Keratinocyte (primary cell): ENCODE measurements at regions not wholly inside any gene's neighbourhood (a gene's known extent, or its start where the extent isn't known, plus 50 kb on each side); places are given as distances from the start of the nearest gene placed in this dataset.

Experiments
- CTCF ChIP-seq, 3 experiments: IDR thresholded peaks in 1 of 3; conservative IDR thresholded peaks in 1 of 3; optimal IDR thresholded peaks in 1 of 3; 2 replicates in 2 of 3; 3 replicates in 1 of 3; pipeline versions ENCODE3 to v1.5.1; 2011; ENCODE audit warnings: low read length in 3 of 3, mild to moderate bottlenecking in 3 of 3, moderate library complexity in 2 of 3, control low read depth in 1 of 3, inconsistent platforms in 1 of 3; ENCODE audit not compliant: insufficient read depth in 2 of 3; ENCODE audit errors: extremely low read depth in 1 of 3
- EZH2 ChIP-seq: IDR thresholded peaks from one replicate; pipeline ENCODE4 v1.6.1; 2012; ENCODE audit warnings: inconsistent platforms, mild to moderate bottlenecking, low read length, moderate library complexity

- TF ChIP-seq CTCF (optimal IDR thresholded peaks at IDR 0.05 in 1 of 3, IDR thresholded peaks at IDR 0.05 in 1 of 3, conservative IDR thresholded peaks at IDR 0.05 in 1 of 3; ENCODE audit: extremely low read depth in 1 of 3, insufficient read depth in 2 of 3, low read length in 3 of 3) (no peak), EZH2 (no peak)
Measured at GRCh38 chr2:145757503-145758246, 1237.8 kb upstream of the ZEB2 start.
